ENCODE measurements at regions not wholly inside any gene's neighbourhood (a gene's known extent, or its start where the extent isn't known, plus 50 kb on each side); places are given as distances from the start of the nearest gene placed in this dataset.

- TF ChIP-seq CTCF (IDR thresholded peaks at IDR 0.05), result no peak
- no peak for TF ChIP-seq POLR2A (IDR thresholded peaks at IDR 0.05)
Measured at GRCh38 chr2:129801575-129801974, 177.9 kb upstream of the RAB6C start.

Data from testis (tissue), 2 donors.